K562 (cell line): ENCODE measurements at regions not wholly inside any gene's neighbourhood (a gene's known extent, or its start where the extent isn't known, plus 50 kb on each side); places are given as distances from the start of the nearest gene placed in this dataset.

Experiments
- ATAC-seq: fragments of 200-7000 bp; cut with Tn5 transposase; 3 replicates; pipeline ENCODE4 v1.9.1; 2020; ENCODE audit warnings: moderate library complexity
- BruUV-seq: library from RNA; stranded (reverse); fragments of 400-500 nt; replicated peaks from 2 replicates; lab custom pipeline; 2021; lab: Mats Ljungman, UMichigan
- CTCF ChIA-PET: fragments of 300-600 bp; formaldehyde crosslinking; extraction: SDS; loops from one replicate; lab custom pipeline; 2021; ENCODE audit warnings: low intra/inter-chr PET ratio; lab: Yijun Ruan, JAX
- POLR2A ChIA-PET: fragments of 300-600, 350-650 bp; sonication (Branson Sonifier 250); formaldehyde crosslinking; extraction: SDS; loops from one replicate; lab custom pipeline; 2021; ENCODE audit warnings: antibody characterized with exemption, inconsistent platforms; lab: Yijun Ruan, JAX
- DNase-seq, 4 experiments: peaks; one replicate each; pipeline versions ENCODE4 v3.0.0 to v3.0.0-alpha.2; 2011 to 2018; ENCODE audit warnings: low spot score in 3 of 4, mixed read lengths in 3 of 4; ENCODE audit errors: extremely low read depth in 1 of 4
- FAIRE-seq: peaks from 2 replicates; lab custom pipeline; 2011; peaks lifted over from hg19 to GRCh38; lab: Jason Lieb, UNC
- H2AFZ ChIP-seq: 2 replicates; pipeline ENCODE4 v1.6.0; 2011; ENCODE audit warnings: low read depth, low read length, control low read depth, inconsistent platforms
- H3K27ac ChIP-seq: fragments of 200-600 bp; 3 replicates; pipeline ENCODE4 v1.8.0; 2011; ENCODE audit warnings: low read depth, mild to moderate bottlenecking, control low read depth, inconsistent platforms, low read length, moderate library complexity, mixed read lengths; ENCODE audit errors: extremely low read depth
- H3K27me3 ChIP-seq, 2 experiments: fragments of 300-600 bp in 1 of 2; 2 replicates in 1 of 2; 3 replicates in 1 of 2; pipeline versions ENCODE4 v1.6.0 to v1.8.0; 2011; ENCODE audit warnings: inconsistent platforms in 2 of 2, low read length in 2 of 2, mild to moderate bottlenecking in 1 of 2, mixed read lengths in 1 of 2, moderate library complexity in 1 of 2; ENCODE audit not compliant: control insufficient read depth in 2 of 2, insufficient read depth in 2 of 2
- H3K36me3 ChIP-seq: fragments of 300-600 bp; 3 replicates; pipeline ENCODE4 v1.8.0; 2011; ENCODE audit warnings: mild to moderate bottlenecking, low read length, inconsistent platforms; ENCODE audit not compliant: control insufficient read depth, insufficient read depth
- H3K4me1 ChIP-seq, 2 experiments: fragments of 200-600 bp in 1 of 2; replicated peaks in 1 of 2; 2 replicates in 1 of 2; 3 replicates in 1 of 2; pipeline versions ENCODE4 v1.5.1 to v1.8.0; 2011; ENCODE audit warnings: inconsistent platforms in 2 of 2, low read length in 2 of 2, mild to moderate bottlenecking in 1 of 2, mixed read lengths in 1 of 2, moderate library complexity in 1 of 2; ENCODE audit not compliant: control insufficient read depth in 2 of 2, insufficient read depth in 2 of 2
- H3K4me2 ChIP-seq: 2 replicates; pipeline ENCODE4 v1.6.1; 2011; ENCODE audit warnings: low read length, control low read depth, inconsistent platforms, mixed read lengths; ENCODE audit not compliant: insufficient read depth
- H3K4me3 ChIP-seq: fragments of 200-600 bp; sonication (generic), shearing (Covaris generic); 2 replicates; pipeline ENCODE4 v1.5.1; 2016; ENCODE audit warnings: control low read depth, inconsistent platforms
- H3K79me2 ChIP-seq: fragments of 200-600 bp; 3 replicates; pipeline ENCODE4 v1.8.0; 2011; ENCODE audit warnings: low read length, inconsistent platforms; ENCODE audit not compliant: control insufficient read depth, insufficient read depth
- H3K9ac ChIP-seq, 2 experiments: 2 replicates each; pipeline versions ENCODE4 v1.6.0 to v1.6.1; 2011; ENCODE audit warnings: low read depth in 2 of 2, low read length in 2 of 2, control low read depth in 1 of 2, inconsistent platforms in 1 of 2, mild to moderate bottlenecking in 1 of 2, mixed read lengths in 1 of 2; ENCODE audit not compliant: insufficient read depth in 1 of 2
- H3K9me1 ChIP-seq: one replicate; pipeline ENCODE4 v1.6.0; 2011; ENCODE audit warnings: inconsistent platforms, mild to moderate bottlenecking, low read length, moderate library complexity; ENCODE audit not compliant: control insufficient read depth, insufficient read depth
- H3K9me3 ChIP-seq: replicated peaks from 2 replicates; pipeline ENCODE4 v1.5.1; 2011; ENCODE audit warnings: low read depth, low read length, inconsistent platforms; ENCODE audit not compliant: control insufficient read depth, insufficient read depth
- H4K20me1 ChIP-seq: replicated peaks from 2 replicates; pipeline ENCODE4 v1.6.1; 2011; ENCODE audit warnings: low read length, inconsistent platforms, mixed read lengths; ENCODE audit not compliant: control insufficient read depth, insufficient read depth
- EHMT2 ChIP-seq: fragments of 450-650 bp; IDR thresholded peaks from 2 replicates; pipeline ENCODE4 v1.6.1; 2018; ENCODE audit warnings: antibody characterized with exemption
- GTF2A2 ChIP-seq: IDR thresholded peaks from 2 replicates; pipeline ENCODE4 v1.6.1; 2016; ENCODE audit warnings: mild to moderate bottlenecking, missing genetic modification characterization, missing compliant biosample characterization
- HNRNPK ChIP-seq: fragments of 200-400 bp; formaldehyde crosslinking; IDR thresholded peaks from one replicate; pipeline ENCODE4 v1.6.1; 2018; ENCODE audit warnings: mild to moderate bottlenecking, low read depth, low read length; ENCODE audit not compliant: poor library complexity, severe bottlenecking
- HOMEZ ChIP-seq: fragments of 250-450 bp; sonication (Bioruptor Pico); IDR thresholded peaks from 2 replicates; pipeline ENCODE4 v1.4.0; 2020; ENCODE audit warnings: mild to moderate bottlenecking, moderate library complexity
- MEIS2 ChIP-seq: fragments of 450-650 bp; IDR thresholded peaks from 2 replicates; pipeline ENCODE4 v1.6.1; 2014; ENCODE audit warnings: mild to moderate bottlenecking; ENCODE audit not compliant: partially characterized antibody
- NCOA2 ChIP-seq, 2 experiments: fragments of 450-650 bp; IDR thresholded peaks; 2 replicates each; pipeline ENCODE4 v1.6.1; 2018; ENCODE audit warnings: mild to moderate bottlenecking in 2 of 2, moderate library complexity in 1 of 2; ENCODE audit not compliant: partially characterized antibody in 2 of 2
- WGBS: fragments of 100-300 bp; shearing (Covaris generic); methylation state at CpG from one replicate; pipeline ENCODE4 v1.1.6; 2016; ENCODE audit warnings: low coverage, mixed read lengths; ENCODE audit not compliant: insufficient coverage; ENCODE audit errors: missing lambda C conversion rate; 5-methylcytosine and 5-hydroxymethylcytosine counted together
- in situ Hi-C: fragments of 300-500 bp; cut with MboI; formaldehyde crosslinking; loops from 4 replicates; pipeline ENCODE4 v1.15.0; 2018; ENCODE audit warnings: inconsistent platforms, mixed read lengths
- intact Hi-C: fragments of 100-400 bp; cut with micrococcal nuclease; formaldehyde crosslinking; loops from 2 replicates; pipeline ENCODE4 v1.14.2; 2022
- TF ChIP-seq, protein P1 (sequence below): fragments of 250-450 bp; sonication (Bioruptor Pico); IDR thresholded peaks from 2 replicates; pipeline ENCODE4 v1.8.0; 2022; ENCODE audit warnings: inconsistent platforms

GRCh38 chr22:49645791-49646550 is 181.7 kb downstream of the BRD1 start:
- no peak overlapping the region; a peak in 1 of 4 replicates for H3K9ac ChIP-seq
- BruUV-seq, result no TSS peak
- WGBS, result 98% methylated on average over 10 of the region's 13 CpGs
- no peak overlapping the region for H2AFZ ChIP-seq
- peaks cover 0 to 34% of the 10 kb centered on the region in 2 experiments; a peak in 2 of 5 replicates for H3K4me1 ChIP-seq
- no peak overlapping the region for H3K4me2 ChIP-seq
- H4K20me1 ChIP-seq, result peaks cover 58% of the 10 kb centered on the region
- TF ChIP-seq GTF2A2 (tag), result no peak
- H3K27me3 ChIP-seq, result no peaks in the 10 kb centered on the region
- ChIA-PET CTCF (no interaction called here), POLR2A (no interaction called here)
- no peak for ATAC-seq
- DNase-seq, result no peak
- peaks cover 33% of the 10 kb centered on the region; the same call in 2 of the 3 replicates for H3K36me3 ChIP-seq
- no peak overlapping the region for H3K27ac ChIP-seq
- in situ Hi-C loops (no loop called here), intact Hi-C loops (no loop called here)
- no peak for FAIRE-seq
- peaks cover 2% of the 10 kb centered on the region for H3K9me1 ChIP-seq
- H3K4me3 ChIP-seq, result no peak overlapping the region
- peaks cover 91% of the 10 kb centered on the region for H3K79me2 ChIP-seq
- H3K9me3 ChIP-seq, result no peaks in the 10 kb centered on the region

- no peaks in the 10 kb centered on the region for H3K9me3 ChIP-seq
- H2AFZ ChIP-seq, result no peak overlapping the region
- peaks cover 0 to 33% of the 10 kb centered on the region in 2 experiments; a peak in 2 of 5 replicates for H3K4me1 ChIP-seq
- TF ChIP-seq HOMEZ (CRISPR knock-in tag) (no peak), EHMT2 (0 out of 2 replicates have a peak, but pooled peaks have one; percentile 22), HNRNPK (no peak), NCOA2 (IDR thresholded peaks at IDR 0.05; ENCODE audit: partially characterized antibody in 2 of 2) (no peak), MEIS2 (no peak)
- TF ChIP-seq, protein P1, sequence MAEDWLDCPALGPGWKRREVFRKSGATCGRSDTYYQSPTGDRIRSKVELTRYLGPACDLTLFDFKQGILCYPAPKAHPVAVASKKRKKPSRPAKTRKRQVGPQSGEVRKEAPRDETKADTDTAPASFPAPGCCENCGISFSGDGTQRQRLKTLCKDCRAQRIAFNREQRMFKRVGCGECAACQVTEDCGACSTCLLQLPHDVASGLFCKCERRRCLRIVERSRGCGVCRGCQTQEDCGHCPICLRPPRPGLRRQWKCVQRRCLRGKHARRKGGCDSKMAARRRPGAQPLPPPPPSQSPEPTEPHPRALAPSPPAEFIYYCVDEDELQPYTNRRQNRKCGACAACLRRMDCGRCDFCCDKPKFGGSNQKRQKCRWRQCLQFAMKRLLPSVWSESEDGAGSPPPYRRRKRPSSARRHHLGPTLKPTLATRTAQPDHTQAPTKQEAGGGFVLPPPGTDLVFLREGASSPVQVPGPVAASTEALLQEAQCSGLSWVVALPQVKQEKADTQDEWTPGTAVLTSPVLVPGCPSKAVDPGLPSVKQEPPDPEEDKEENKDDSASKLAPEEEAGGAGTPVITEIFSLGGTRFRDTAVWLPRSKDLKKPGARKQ, result no peak
- in situ Hi-C loops (no loop called here), intact Hi-C loops (no loop called here)
- no peak overlapping the region for H3K9ac ChIP-seq
- no peaks in the 10 kb centered on the region for H3K27me3 ChIP-seq
- FAIRE-seq (no peak), DNase-seq (no peak), ATAC-seq (no peak)
- 100% methylated on average over 3 of the region's 3 CpGs for WGBS
- H3K79me2 ChIP-seq, result peaks cover 91% of the 10 kb centered on the region
- peaks cover 3% of the 10 kb centered on the region for H3K9me1 ChIP-seq
- no peak overlapping the region for H3K27ac ChIP-seq
- no TSS peak for BruUV-seq
- no peak overlapping the region for H3K4me2 ChIP-seq
- H4K20me1 ChIP-seq, result peaks cover 62% of the 10 kb centered on the region
- no peak overlapping the region for H3K4me3 ChIP-seq
- POLR2A ChIA-PET, result no interaction called here
- peaks cover 26% of the 10 kb centered on the region; the same call in 1 of the 3 replicates for H3K36me3 ChIP-seq
- CTCF ChIA-PET, result no interaction called here
These were observed 182.4 kb downstream of the BRD1 start for GRCh38 chr22:49645257-49645656.
